GM06990 (cell line): ENCODE measurements at regions not wholly inside any gene's neighbourhood (a gene's known extent, or its start where the extent isn't known, plus 50 kb on each side); places are given as distances from the start of the nearest gene placed in this dataset.

Experiments used
- DNase-seq: peaks from one replicate; pipeline ENCODE4 v3.0.0-alpha.2; 2011; ENCODE audit not compliant: insufficient read length; ENCODE audit errors: extremely low read depth
- H3K27me3 ChIP-seq: replicated peaks from 2 replicates; pipeline ENCODE4 v1.6.0; 2011; ENCODE audit warnings: low read length; ENCODE audit not compliant: control insufficient read depth, insufficient read depth
- H3K36me3 ChIP-seq: 2 replicates; pipeline ENCODE4 v1.5.1; 2011; ENCODE audit warnings: low read length; ENCODE audit not compliant: control insufficient read depth, insufficient read depth
- H3K4me3 ChIP-seq: replicated peaks from 2 replicates; pipeline ENCODE4 v1.5.1; 2011; ENCODE audit warnings: low read depth, mild to moderate bottlenecking, control low read depth, low read length
- CTCF ChIP-seq: IDR thresholded peaks from 2 replicates; pipeline ENCODE4 v1.5.1; 2011; ENCODE audit warnings: low read length, control low read depth, mild to moderate bottlenecking, inconsistent platforms; ENCODE audit not compliant: insufficient read depth, poor library complexity, severe bottlenecking

GRCh38 chr1:221067721-221068120 lies 188.5 kb downstream of the HLX start:
- no peak overlapping the region for H3K4me3 ChIP-seq
- H3K27me3 ChIP-seq = no peaks in the 10 kb centered on the region
- no peaks in the 10 kb centered on the region for H3K36me3 ChIP-seq
- no peak for TF ChIP-seq CTCF
- DNase-seq = no peak

GRCh38 chr1:221069178-221069903 lies 190.1 kb downstream of the HLX start:
- peak; percentile 80 for DNase-seq
- H3K36me3 ChIP-seq = no peaks in the 10 kb centered on the region
- no peaks in the 10 kb centered on the region for H3K27me3 ChIP-seq
- no peak for TF ChIP-seq CTCF
- H3K4me3 ChIP-seq = no peak overlapping the region; the same call in 1 of the 2 replicates

- no peak for DNase-seq
- no peak for TF ChIP-seq CTCF
- no peak overlapping the region for H3K4me3 ChIP-seq
- no peaks in the 10 kb centered on the region for H3K36me3 ChIP-seq
- H3K27me3 ChIP-seq = no peaks in the 10 kb centered on the region
Measured at GRCh38 chr1:221069986-221070385, 190.7 kb downstream of the HLX start.

- no peaks in the 10 kb centered on the region for H3K27me3 ChIP-seq
- H3K4me3 ChIP-seq = no peak overlapping the region
- no peak for TF ChIP-seq CTCF
- no peak for DNase-seq
- no peaks in the 10 kb centered on the region for H3K36me3 ChIP-seq
Measured at GRCh38 chr1:221071777-221072176, 192.5 kb downstream of the HLX start.

- H3K4me3 ChIP-seq = no peak overlapping the region
- DNase-seq = no peak
- H3K36me3 ChIP-seq = no peaks in the 10 kb centered on the region
- no peaks in the 10 kb centered on the region for H3K27me3 ChIP-seq
- no peak for TF ChIP-seq CTCF
Measured at GRCh38 chr1:221072214-221072613, 193.0 kb downstream of the HLX start.

GRCh38 chr1:221074332-221074731 lies 195.1 kb downstream of the HLX start:
- Histone ChIP-seq H3K36me3 (no peaks in the 10 kb centered on the region), H3K4me3 (no peak overlapping the region), H3K27me3 (no peaks in the 10 kb centered on the region)
- DNase-seq = no peak
- no peak for TF ChIP-seq CTCF
